Stimulated activated naive B cell treated with anti-CD40 and anti-IgM and Interleukin-4, amounts not matched to agents 10 μg/mL and 1 μg/mL and 100 μg/mL, for 72 hours (primary cell): ENCODE measurements at regions not wholly inside any gene's neighbourhood (a gene's known extent, or its start where the extent isn't known, plus 50 kb on each side); places are given as distances from the start of the nearest gene placed in this dataset.
"Not testable (repeated sequence)": the region's sequence is repeated elsewhere in the genome, so short reads cannot be mapped to it uniquely, and the experiment has no call there.

Experiments used
- ATAC-seq, 2 donors: fragments of 150-1000 bp; cut with Tn5 transposase; replicated peaks; 2 replicates each; pipeline ENCODE4 v1.10.0; 2021; ENCODE audit warnings: moderate library complexity in 1 of 2
- DNase-seq: peaks from one replicate; pipeline ENCODE4 v3.0.0; 2021
- H3K27ac Mint-ChIP-seq: one replicate; pipeline ENCODE4 v1.8.0; 2022; ENCODE audit warnings: mild to moderate bottlenecking, mixed read lengths
- H3K27me3 Mint-ChIP-seq, 2 donors: one replicate each; pipeline ENCODE4 v1.8.0; 2022; ENCODE audit warnings: mixed read lengths in 2 of 2
- H3K36me3 Mint-ChIP-seq, 2 donors: one replicate each; pipeline ENCODE4 v1.8.0; 2022; ENCODE audit warnings: mixed read lengths in 2 of 2, mild to moderate bottlenecking in 1 of 2
- H3K4me1 Mint-ChIP-seq, 2 donors: one replicate each; pipeline ENCODE4 v1.8.0; 2022; ENCODE audit warnings: mixed read lengths in 2 of 2, mild to moderate bottlenecking in 1 of 2
- H3K4me3 Mint-ChIP-seq, 2 donors: one replicate each; pipeline ENCODE4 v1.8.0; 2022; ENCODE audit warnings: mild to moderate bottlenecking in 2 of 2, mixed read lengths in 2 of 2, moderate library complexity in 1 of 2
- H3K9me3 Mint-ChIP-seq, 2 donors: one replicate each; pipeline ENCODE4 v1.8.0; 2022; ENCODE audit warnings: mixed read lengths in 2 of 2, mild to moderate bottlenecking in 1 of 2

DNA sequence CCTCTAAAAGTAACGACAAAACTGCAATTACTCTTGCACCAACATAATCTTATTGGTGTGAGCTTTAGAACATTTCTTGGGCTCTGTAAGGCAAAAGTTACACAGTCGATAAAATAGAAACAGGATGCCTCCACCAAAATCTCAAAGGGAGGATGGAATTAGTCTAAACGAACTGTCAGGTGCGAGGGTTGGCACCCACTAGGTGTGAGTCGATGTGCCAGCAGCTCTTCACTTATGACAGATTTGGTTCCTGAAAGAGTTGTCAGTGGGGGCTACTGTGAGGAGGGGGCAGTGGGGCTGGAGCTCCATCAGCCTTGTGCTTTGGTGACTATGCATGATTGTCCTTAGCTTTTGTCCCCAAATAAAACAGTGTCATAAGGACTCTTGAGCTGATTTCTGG is 422.9 kb downstream of the TMEM114 start:
- Mint-ChIP-seq H3K4me1 (no peaks in the 10 kb centered on the region), H3K36me3 (no peaks in the 10 kb centered on the region), H3K27me3 (no peaks in the 10 kb centered on the region), H3K4me3 (no peak overlapping the region), H3K27ac (no peak overlapping the region), H3K9me3 (peaks cover 0 to 4% of the 10 kb centered on the region in 2 donors)
- DNase-seq (no peak), ATAC-seq (no peak)

DNA sequence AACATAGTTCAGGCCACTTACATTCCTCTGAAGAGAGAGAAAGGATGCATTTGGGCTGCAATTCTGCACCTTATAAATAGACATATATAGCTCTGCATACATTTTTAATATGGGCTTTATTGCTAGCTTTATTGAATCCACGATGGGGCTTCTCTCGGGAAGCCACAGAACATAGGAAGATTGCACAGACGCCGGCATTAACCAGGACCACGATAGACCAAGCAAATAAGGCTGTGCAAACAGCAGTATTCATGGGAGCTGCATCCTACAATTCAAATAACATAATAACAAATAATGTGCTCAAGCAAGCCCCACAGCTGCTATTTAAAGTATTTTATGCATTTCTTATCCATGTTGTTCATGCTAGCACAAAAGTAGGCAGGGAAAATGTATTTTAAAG is 432.3 kb downstream of the TMEM114 start:
- no peaks in the 10 kb centered on the region for H3K36me3 Mint-ChIP-seq

GRCh38 chr16:8155275-8155674 is 435.0 kb downstream of the TMEM114 start:
- Mint-ChIP-seq H3K27ac (no peak overlapping the region), H3K27me3 (no peaks in the 10 kb centered on the region), H3K36me3 (no peaks in the 10 kb centered on the region), H3K9me3 (peaks cover 9 to 11% of the 10 kb centered on the region in 2 donors), H3K4me1 (no peaks in the 10 kb centered on the region), H3K4me3 (no peak overlapping the region)
- DNase-seq, result no peak
- no peak for ATAC-seq

More for the DNA sequence above, 432.3 kb downstream of the TMEM114 start:
- Mint-ChIP-seq H3K4me3 (no peak overlapping the region), H3K4me1 (no peaks in the 10 kb centered on the region), H3K27ac (no peak overlapping the region), H3K27me3 (no peaks in the 10 kb centered on the region), H3K9me3 (peaks cover 4 to 6% of the 10 kb centered on the region in 2 donors)
- no peak for ATAC-seq
- no peak for DNase-seq

GRCh38 chr16:8146256-8147012 is 443.9 kb downstream of the TMEM114 start:
- Mint-ChIP-seq H3K9me3 (peaks cover 1 to 5% of the 10 kb centered on the region in 2 donors), H3K27ac (no peak overlapping the region), H3K4me3 (no peak overlapping the region), H3K27me3 (no peaks in the 10 kb centered on the region), H3K36me3 (no peaks in the 10 kb centered on the region), H3K4me1 (no peaks in the 10 kb centered on the region)
- ATAC-seq, result no peak
- DNase-seq, result no peak

GRCh38 chr16:8138666-8139065 is 451.6 kb downstream of the TMEM114 start:
- no peak overlapping the region for H3K27ac Mint-ChIP-seq
- no peak for DNase-seq
- H3K27me3 Mint-ChIP-seq, result no peaks in the 10 kb centered on the region
- no peak for ATAC-seq
- H3K4me1 Mint-ChIP-seq, result no peaks in the 10 kb centered on the region
- peaks cover 4 to 10% of the 10 kb centered on the region in 2 donors for H3K9me3 Mint-ChIP-seq
- H3K4me3 Mint-ChIP-seq, result no peak overlapping the region
- H3K36me3 Mint-ChIP-seq, result no peaks in the 10 kb centered on the region

GRCh38 chr16:8137606-8138005 is 452.7 kb downstream of the TMEM114 start:
- no peaks in the 10 kb centered on the region for H3K4me1 Mint-ChIP-seq
- H3K4me3 Mint-ChIP-seq, result no peak overlapping the region
- DNase-seq, result no peak
- H3K36me3 Mint-ChIP-seq, result no peaks in the 10 kb centered on the region
- no peak for ATAC-seq
- no peak overlapping the region for H3K27ac Mint-ChIP-seq
- peaks cover 4 to 10% of the 10 kb centered on the region in 2 donors for H3K9me3 Mint-ChIP-seq
- no peaks in the 10 kb centered on the region for H3K27me3 Mint-ChIP-seq

GRCh38 chr16:8130197-8130596 is 460.1 kb downstream of the TMEM114 start:
- no peaks in the 10 kb centered on the region for H3K36me3 Mint-ChIP-seq
- no peaks in the 10 kb centered on the region for H3K27me3 Mint-ChIP-seq
- no peak overlapping the region for H3K27ac Mint-ChIP-seq
- H3K4me3 Mint-ChIP-seq, result no peak overlapping the region
- no peaks in the 10 kb centered on the region for H3K4me1 Mint-ChIP-seq
- no peak for DNase-seq
- ATAC-seq, result no peak
- H3K9me3 Mint-ChIP-seq, result peaks cover 4 to 5% of the 10 kb centered on the region in 2 donors

- Mint-ChIP-seq H3K27ac (no peak overlapping the region), H3K27me3 (no peaks in the 10 kb centered on the region), H3K4me3 (no peak overlapping the region), H3K9me3 (peaks cover 7 to 8% of the 10 kb centered on the region in 2 donors), H3K36me3 (no peaks in the 10 kb centered on the region), H3K4me1 (no peaks in the 10 kb centered on the region)
- DNase-seq (no peak), ATAC-seq (no peak)
These were observed 463.2 kb downstream of the TMEM114 start for GRCh38 chr16:8127070-8127469.

- Mint-ChIP-seq H3K4me1 (no peaks in the 10 kb centered on the region), H3K4me3 (no peak overlapping the region), H3K27me3 (no peaks in the 10 kb centered on the region), H3K36me3 (no peaks in the 10 kb centered on the region), H3K27ac (no peak overlapping the region), H3K9me3 (peaks cover 7 to 8% of the 10 kb centered on the region in 2 donors)
- no peak for DNase-seq
- no peak for ATAC-seq
These were observed 464.0 kb downstream of the TMEM114 start for GRCh38 chr16:8126313-8126712.

DNA sequence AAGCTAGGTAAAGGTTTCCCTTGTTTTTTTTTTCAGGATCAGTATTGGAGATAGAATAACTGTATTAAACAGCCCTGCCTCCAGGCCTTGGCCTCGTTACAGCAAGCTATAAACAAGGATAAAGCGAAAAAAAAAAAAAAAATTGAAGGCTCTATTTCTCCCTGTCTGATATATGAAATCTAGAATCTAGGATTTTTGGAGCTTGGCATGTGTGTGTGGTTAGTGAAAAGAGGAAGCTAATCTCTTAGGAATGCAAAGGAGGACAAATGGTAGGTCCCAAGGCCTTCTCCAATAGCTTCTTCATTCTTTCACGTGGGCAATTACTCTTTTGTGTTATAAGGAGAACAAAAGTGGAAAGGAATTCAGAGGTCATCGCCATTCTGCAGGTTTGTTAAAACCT is 470.3 kb downstream of the TMEM114 start:
- H3K4me3 Mint-ChIP-seq, result no peak overlapping the region
- H3K27me3 Mint-ChIP-seq, result no peaks in the 10 kb centered on the region
- no peaks in the 10 kb centered on the region for H3K4me1 Mint-ChIP-seq
- ATAC-seq, result no peak
- DNase-seq, result no peak
- no peaks in the 10 kb centered on the region for H3K36me3 Mint-ChIP-seq
- peaks cover 4 to 8% of the 10 kb centered on the region in 2 donors for H3K9me3 Mint-ChIP-seq
- no peak overlapping the region for H3K27ac Mint-ChIP-seq

DNA sequence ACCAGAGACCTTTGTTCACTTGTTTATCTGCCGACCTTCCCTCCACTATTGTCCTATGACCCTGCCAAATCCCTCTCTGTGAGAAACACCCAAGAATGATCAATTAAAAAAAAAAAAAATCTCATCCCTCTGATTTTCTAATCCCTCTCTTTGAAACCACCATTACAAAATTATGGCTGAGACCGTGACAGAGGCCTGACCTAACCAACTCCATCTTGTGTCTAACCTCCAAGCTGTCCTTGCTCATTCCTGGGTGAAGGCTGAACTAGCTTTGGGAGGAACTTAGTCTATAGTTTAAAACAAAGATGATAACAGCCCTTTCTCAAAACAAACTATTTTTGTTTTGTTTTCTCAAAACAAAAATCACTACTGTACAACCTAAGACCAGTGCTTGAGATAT is 474.5 kb downstream of the TMEM114 start:
- H3K9me3 Mint-ChIP-seq, result peaks cover 5 to 10% of the 10 kb centered on the region in 2 donors
- H3K27ac Mint-ChIP-seq, result no peak overlapping the region
- no peaks in the 10 kb centered on the region for H3K36me3 Mint-ChIP-seq
- no peaks in the 10 kb centered on the region for H3K27me3 Mint-ChIP-seq
- no peaks in the 10 kb centered on the region for H3K4me1 Mint-ChIP-seq
- DNase-seq, result no peak
- no peak overlapping the region for H3K4me3 Mint-ChIP-seq
- ATAC-seq, result no peak

DNA sequence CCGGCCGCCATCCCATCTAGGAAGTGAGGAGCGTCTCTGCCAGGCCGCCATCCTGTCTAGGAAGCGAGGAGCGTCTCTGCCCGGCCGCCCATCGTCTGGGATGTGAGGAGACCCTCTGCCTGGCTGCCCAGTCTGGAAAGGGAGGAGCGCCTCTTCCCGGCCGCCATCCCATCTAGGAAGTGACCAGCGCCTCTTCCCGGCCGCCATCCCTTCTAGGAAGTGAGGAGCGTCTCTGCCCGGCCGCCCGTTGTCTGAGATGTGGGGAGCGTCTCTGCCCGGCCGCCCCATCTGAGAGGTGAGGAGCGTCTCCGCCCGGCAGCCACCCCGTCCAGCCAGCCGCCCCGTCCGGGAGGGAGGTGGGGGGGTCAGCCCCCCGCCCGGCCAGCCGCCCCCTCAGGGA is 475.4 kb downstream of the TMEM114 start:
- H3K4me3 Mint-ChIP-seq, H3K4me1 Mint-ChIP-seq, H3K36me3 Mint-ChIP-seq, H3K27me3 Mint-ChIP-seq, DNase-seq, ATAC-seq, H3K27ac Mint-ChIP-seq, H3K9me3 Mint-ChIP-seq: not testable (repeated sequence)

- H3K4me1 Mint-ChIP-seq, result no peaks in the 10 kb centered on the region
- peaks cover 8 to 14% of the 10 kb centered on the region in 2 donors for H3K9me3 Mint-ChIP-seq
- DNase-seq (no peak), ATAC-seq (no peak)
- no peak overlapping the region for H3K27ac Mint-ChIP-seq
- H3K27me3 Mint-ChIP-seq, result no peaks in the 10 kb centered on the region
- H3K4me3 Mint-ChIP-seq, result no peak overlapping the region
- H3K36me3 Mint-ChIP-seq, result no peaks in the 10 kb centered on the region
These were observed 476.5 kb downstream of the TMEM114 start for GRCh38 chr16:8113843-8114242.

GRCh38 chr16:8110572-8111514 is 479.5 kb downstream of the TMEM114 start:
- DNase-seq (no peak), ATAC-seq (no peak)
- Mint-ChIP-seq H3K36me3 (no peaks in the 10 kb centered on the region), H3K9me3 (peaks cover 11 to 13% of the 10 kb centered on the region in 2 donors), H3K4me1 (no peaks in the 10 kb centered on the region), H3K27me3 (no peaks in the 10 kb centered on the region), H3K4me3 (no peak overlapping the region), H3K27ac (no peak overlapping the region)
